ENCODE measurements at regions not wholly inside any gene's neighbourhood (a gene's known extent, or its start where the extent isn't known, plus 50 kb on each side); places are given as distances from the start of the nearest gene placed in this dataset.
A peak's percentile ranks its signal among the peaks of the same experiment; 100 is the strongest.

GRCh38 chrX:30504309-30504708 lies 73.3 kb downstream of the TASL start:
- no peaks in the 10 kb centered on the region for H3K9me2 ChIP-seq (ENCODE audit: insufficient read depth)
- H4K20me1 ChIP-seq (replicated peaks; ENCODE audit: insufficient read depth): no peaks in the 10 kb centered on the region
- Mint-ChIP-seq H3K36me3 (ENCODE audit: low read depth) (no peaks in the 10 kb centered on the region), H3K4me3 (no peak overlapping the region), H3K9me3 (no peaks in the 10 kb centered on the region), H3K27ac (no peak overlapping the region), H3K4me1 (peaks cover 10% of the 10 kb centered on the region), H3K27me3 (ENCODE audit: insufficient read depth, low read depth, poor library complexity) (no peaks in the 10 kb centered on the region)
- H3K79me2 ChIP-seq (replicated peaks; ENCODE audit: insufficient read depth): no peaks in the 10 kb centered on the region
- no peaks in the 10 kb centered on the region for H3K27me3 ChIP-seq (ENCODE audit: insufficient read depth)
- no peak overlapping the region for H3K27ac ChIP-seq (ENCODE audit: low read depth)
- ATAC-seq: no peak
- no peak for TF ChIP-seq ZNF331 (CRISPR knock-in tag; IDR thresholded peaks at IDR 0.05; ENCODE audit: low read depth)
- TF ChIP-seq, protein P1, sequence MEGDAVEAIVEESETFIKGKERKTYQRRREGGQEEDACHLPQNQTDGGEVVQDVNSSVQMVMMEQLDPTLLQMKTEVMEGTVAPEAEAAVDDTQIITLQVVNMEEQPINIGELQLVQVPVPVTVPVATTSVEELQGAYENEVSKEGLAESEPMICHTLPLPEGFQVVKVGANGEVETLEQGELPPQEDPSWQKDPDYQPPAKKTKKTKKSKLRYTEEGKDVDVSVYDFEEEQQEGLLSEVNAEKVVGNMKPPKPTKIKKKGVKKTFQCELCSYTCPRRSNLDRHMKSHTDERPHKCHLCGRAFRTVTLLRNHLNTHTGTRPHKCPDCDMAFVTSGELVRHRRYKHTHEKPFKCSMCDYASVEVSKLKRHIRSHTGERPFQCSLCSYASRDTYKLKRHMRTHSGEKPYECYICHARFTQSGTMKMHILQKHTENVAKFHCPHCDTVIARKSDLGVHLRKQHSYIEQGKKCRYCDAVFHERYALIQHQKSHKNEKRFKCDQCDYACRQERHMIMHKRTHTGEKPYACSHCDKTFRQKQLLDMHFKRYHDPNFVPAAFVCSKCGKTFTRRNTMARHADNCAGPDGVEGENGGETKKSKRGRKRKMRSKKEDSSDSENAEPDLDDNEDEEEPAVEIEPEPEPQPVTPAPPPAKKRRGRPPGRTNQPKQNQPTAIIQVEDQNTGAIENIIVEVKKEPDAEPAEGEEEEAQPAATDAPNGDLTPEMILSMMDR (conservative IDR thresholded peaks at IDR 0.05; ENCODE audit: low read depth in 2 of 2): peak in 1 of 2 experiments; percentile 57; a peak in 3 of 4 replicates
- H3K36me3 ChIP-seq (ENCODE audit: insufficient read depth): no peaks in the 10 kb centered on the region
- peaks cover 10% of the 10 kb centered on the region for H3K4me1 ChIP-seq (ENCODE audit: insufficient read depth)
- H3K4me2 ChIP-seq: no peak overlapping the region
- no peak overlapping the region for H2AFZ ChIP-seq
- DNase-seq (ENCODE audit: low spot score): peak; percentile 24
- H3F3A ChIP-seq (replicated peaks; ENCODE audit: low read depth): no peaks in the 10 kb centered on the region
- H3K4me3 ChIP-seq: no peak overlapping the region

DNA sequence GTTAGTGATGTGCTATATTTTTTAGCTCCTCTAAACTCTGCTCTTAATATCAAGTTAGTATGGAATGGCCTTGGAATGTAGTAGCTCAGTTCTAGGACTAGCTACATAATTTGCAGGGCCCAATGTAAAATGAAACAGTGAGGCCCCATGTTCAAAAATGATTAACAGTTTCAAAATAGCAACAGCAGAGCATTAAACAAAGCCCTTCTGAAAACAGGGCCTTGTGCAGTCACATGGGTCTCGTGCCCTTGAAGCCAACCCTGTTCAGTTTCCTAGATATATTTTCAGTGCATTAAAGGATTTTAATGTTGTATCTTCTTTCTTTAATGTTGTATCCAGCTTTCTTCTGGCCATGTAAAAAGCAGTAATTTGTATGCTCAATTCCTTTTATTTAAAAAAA lies 82.1 kb downstream of the TASL start:
- Mint-ChIP-seq H3K27ac (no peak overlapping the region), H3K4me3 (no peak overlapping the region)
- H3K4me1 ChIP-seq (ENCODE audit: insufficient read depth): no peaks in the 10 kb centered on the region

More for the DNA sequence above, 82.1 kb downstream of the TASL start:
- H3K4me3 ChIP-seq: no peak overlapping the region
- H3K79me2 ChIP-seq (replicated peaks; ENCODE audit: insufficient read depth): no peaks in the 10 kb centered on the region
- no peaks in the 10 kb centered on the region for H4K20me1 ChIP-seq (replicated peaks; ENCODE audit: insufficient read depth)
- DNase-seq (ENCODE audit: low spot score) (no peak), ATAC-seq (no peak)
- Mint-ChIP-seq H3K27me3 (ENCODE audit: insufficient read depth, low read depth, poor library complexity) (no peaks in the 10 kb centered on the region), H3K9me3 (no peaks in the 10 kb centered on the region), H3K36me3 (ENCODE audit: low read depth) (no peaks in the 10 kb centered on the region), H3K4me1 (peaks cover 8% of the 10 kb centered on the region; the same call in 1 of the 3 replicates)
- H3K36me3 ChIP-seq (ENCODE audit: insufficient read depth): no peaks in the 10 kb centered on the region
- no peaks in the 10 kb centered on the region for H3K27me3 ChIP-seq (ENCODE audit: insufficient read depth)
- TF ChIP-seq, protein P1 (conservative IDR thresholded peaks at IDR 0.05; ENCODE audit: low read depth in 2 of 2): no peak
- no peak for TF ChIP-seq ZNF114 (CRISPR knock-in tag; IDR thresholded peaks at IDR 0.05)
- TF ChIP-seq, protein P2, sequence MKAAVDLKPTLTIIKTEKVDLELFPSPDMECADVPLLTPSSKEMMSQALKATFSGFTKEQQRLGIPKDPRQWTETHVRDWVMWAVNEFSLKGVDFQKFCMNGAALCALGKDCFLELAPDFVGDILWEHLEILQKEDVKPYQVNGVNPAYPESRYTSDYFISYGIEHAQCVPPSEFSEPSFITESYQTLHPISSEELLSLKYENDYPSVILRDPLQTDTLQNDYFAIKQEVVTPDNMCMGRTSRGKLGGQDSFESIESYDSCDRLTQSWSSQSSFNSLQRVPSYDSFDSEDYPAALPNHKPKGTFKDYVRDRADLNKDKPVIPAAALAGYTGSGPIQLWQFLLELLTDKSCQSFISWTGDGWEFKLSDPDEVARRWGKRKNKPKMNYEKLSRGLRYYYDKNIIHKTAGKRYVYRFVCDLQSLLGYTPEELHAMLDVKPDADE (IDR thresholded peaks at IDR 0.05): no peak
- no peak for TF ChIP-seq CREB1 (CRISPR knock-in tag; IDR thresholded peaks at IDR 0.05; ENCODE audit: low read depth)
- no peak for TF ChIP-seq JUNB (IDR thresholded peaks at IDR 0.05; ENCODE audit: unreplicated experiment)
- no peak for TF ChIP-seq POLR2AphosphoS5 (IDR thresholded peaks at IDR 0.05; ENCODE audit: low read depth)
- no peak for TF ChIP-seq EZH2phosphoT487 (IDR thresholded peaks at IDR 0.05; ENCODE audit: unreplicated experiment)
- no peak for TF ChIP-seq STAT1 (IDR thresholded peaks at IDR 0.05; ENCODE audit: unreplicated experiment)
- TF ChIP-seq ZNF331 (CRISPR knock-in tag; IDR thresholded peaks at IDR 0.05; ENCODE audit: low read depth): no peak
- H3K27ac ChIP-seq (ENCODE audit: low read depth): no peak overlapping the region
- H3F3A ChIP-seq (replicated peaks; ENCODE audit: low read depth): no peaks in the 10 kb centered on the region
- no peak overlapping the region for H3K4me2 ChIP-seq
- H3K9me2 ChIP-seq (ENCODE audit: insufficient read depth): no peaks in the 10 kb centered on the region
- H2AFZ ChIP-seq: no peak overlapping the region

All from GM23338 (cell line).